Right lobe of liver (tissue), 4 donors: ENCODE measurements at regions not wholly inside any gene's neighbourhood (a gene's known extent, or its start where the extent isn't known, plus 50 kb on each side); places are given as distances from the start of the nearest gene placed in this dataset.

Experiments
- POLR2A ChIP-seq: fragments of 450-650 bp; IDR thresholded peaks from one replicate; pipeline ENCODE4 v1.6.1; 2017; ENCODE audit warnings: antibody characterized with exemption, mild to moderate bottlenecking
- TF ChIP-seq, protein P1 (sequence below), 4 donors: fragments of 200-600 bp in 3 of 4; fragments of 450-650 bp in 1 of 4; IDR thresholded peaks; one replicate each; pipeline versions ENCODE4 v1.5.1 to v1.8.0; 2016 to 2022; ENCODE audit warnings: antibody characterized with exemption in 4 of 4, mild to moderate bottlenecking in 2 of 4
- donor health status: DM: no; HTN: no; CAD: no.
- donor health status: DM: no; HTN: no; CAD: no.
- donor health status: DM: no; HTN: yes; CAD: no.

DNA sequence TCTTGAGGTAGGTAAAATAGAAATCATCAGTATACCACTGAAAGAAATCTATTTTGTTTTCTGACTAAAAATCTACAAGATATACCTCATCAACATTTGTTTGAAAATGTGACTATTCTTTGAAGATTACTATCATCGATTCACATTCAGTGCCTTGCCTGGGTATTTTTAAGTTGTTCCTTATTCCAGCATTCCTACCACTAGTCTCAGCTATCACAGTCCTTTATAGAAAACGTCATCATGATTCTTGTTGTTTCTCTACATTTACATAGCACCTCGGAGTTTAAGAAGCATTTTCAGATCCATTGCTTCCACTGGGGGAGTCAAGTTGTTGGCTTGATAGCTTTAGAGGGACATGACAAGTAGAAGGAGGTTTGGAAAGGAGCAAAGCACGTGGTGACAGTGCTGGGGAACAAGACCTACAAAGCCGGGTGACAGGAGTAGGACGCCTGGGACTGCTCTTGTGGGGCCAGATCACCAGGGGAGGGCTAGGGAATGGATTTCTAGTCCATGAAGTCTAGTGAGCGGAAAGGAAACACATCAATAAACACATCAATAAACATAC is 61.5 kb downstream of the HES1 start:
- TF ChIP-seq POLR2A: no peak
- TF ChIP-seq, protein P1, sequence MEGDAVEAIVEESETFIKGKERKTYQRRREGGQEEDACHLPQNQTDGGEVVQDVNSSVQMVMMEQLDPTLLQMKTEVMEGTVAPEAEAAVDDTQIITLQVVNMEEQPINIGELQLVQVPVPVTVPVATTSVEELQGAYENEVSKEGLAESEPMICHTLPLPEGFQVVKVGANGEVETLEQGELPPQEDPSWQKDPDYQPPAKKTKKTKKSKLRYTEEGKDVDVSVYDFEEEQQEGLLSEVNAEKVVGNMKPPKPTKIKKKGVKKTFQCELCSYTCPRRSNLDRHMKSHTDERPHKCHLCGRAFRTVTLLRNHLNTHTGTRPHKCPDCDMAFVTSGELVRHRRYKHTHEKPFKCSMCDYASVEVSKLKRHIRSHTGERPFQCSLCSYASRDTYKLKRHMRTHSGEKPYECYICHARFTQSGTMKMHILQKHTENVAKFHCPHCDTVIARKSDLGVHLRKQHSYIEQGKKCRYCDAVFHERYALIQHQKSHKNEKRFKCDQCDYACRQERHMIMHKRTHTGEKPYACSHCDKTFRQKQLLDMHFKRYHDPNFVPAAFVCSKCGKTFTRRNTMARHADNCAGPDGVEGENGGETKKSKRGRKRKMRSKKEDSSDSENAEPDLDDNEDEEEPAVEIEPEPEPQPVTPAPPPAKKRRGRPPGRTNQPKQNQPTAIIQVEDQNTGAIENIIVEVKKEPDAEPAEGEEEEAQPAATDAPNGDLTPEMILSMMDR (IDR thresholded peaks at IDR 0.05): no peak
